ENCODE measurements at regions not wholly inside any gene's neighbourhood (a gene's known extent, or its start where the extent isn't known, plus 50 kb on each side); places are given as distances from the start of the nearest gene placed in this dataset.

GRCh38 chr9:89929315-89929672 lies 324.5 kb downstream of the GADD45G start:
- DNase-seq = no peak
- no peak for ATAC-seq
- Histone ChIP-seq H3K4me3 (no peak overlapping the region), H3K36me3 (ENCODE audit: low read depth) (no peaks in the 10 kb centered on the region), H3K9me3 (no peaks in the 10 kb centered on the region), H3K4me1 (ENCODE audit: low read depth) (no peaks in the 10 kb centered on the region)
- TF ChIP-seq CTCF (IDR thresholded peaks at IDR 0.05) = no peak
- intact Hi-C loops (cut with DNase I, micrococcal nuclease) = no loop called here

- Histone ChIP-seq H3K4me1 (ENCODE audit: low read depth) (no peaks in the 10 kb centered on the region), H3K4me3 (no peak overlapping the region)
- intact Hi-C loops (cut with DNase I, micrococcal nuclease) = no loop called here
Measured at GRCh38 chr9:89929673-89930480, 325.1 kb downstream of the GADD45G start.

GRCh38 chr9:89933578-89933977 lies 328.8 kb downstream of the GADD45G start:
- DNase-seq = no peak
- no peak overlapping the region for H3K4me3 ChIP-seq
- no peaks in the 10 kb centered on the region for H3K36me3 ChIP-seq (ENCODE audit: low read depth)
- TF ChIP-seq CTCF (IDR thresholded peaks at IDR 0.05) = no peak
- no peaks in the 10 kb centered on the region for H3K9me3 ChIP-seq
- ATAC-seq = no peak
- intact Hi-C loops (cut with DNase I, micrococcal nuclease) = no loop called here
- no peaks in the 10 kb centered on the region for H3K4me1 ChIP-seq (ENCODE audit: low read depth)

More at GRCh38 chr9:89929673-89930480, 325.1 kb downstream of the GADD45G start:
- ATAC-seq (peak; percentile 44), DNase-seq (no peak)
- no peaks in the 10 kb centered on the region for H3K9me3 ChIP-seq
- TF ChIP-seq CTCF (IDR thresholded peaks at IDR 0.05) = no peak
- H3K36me3 ChIP-seq (ENCODE audit: low read depth) = no peaks in the 10 kb centered on the region

DNA sequence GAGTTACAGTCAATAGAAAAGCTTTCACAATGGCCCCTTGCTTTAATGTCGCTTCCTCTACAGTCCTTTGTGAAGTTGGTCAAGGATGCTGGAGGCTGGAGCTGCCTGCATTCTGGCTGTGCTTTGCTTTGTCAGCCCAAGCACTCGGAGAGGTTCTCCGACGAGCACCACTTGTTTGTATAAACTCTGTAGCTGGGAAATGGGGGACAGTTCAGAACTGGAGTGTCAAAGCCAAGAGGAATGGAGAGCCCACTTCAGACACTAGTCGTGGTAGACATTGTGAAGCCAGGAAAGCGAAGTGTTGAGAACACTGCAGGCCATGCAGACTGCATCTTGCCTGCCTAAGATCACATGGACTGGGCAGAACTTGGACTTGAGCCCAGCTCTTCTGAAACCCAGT lies 330.3 kb downstream of the GADD45G start:
- intact Hi-C loops (cut with DNase I, micrococcal nuclease) = no loop called here
- no peak for ATAC-seq
- TF ChIP-seq CTCF (IDR thresholded peaks at IDR 0.05) = no peak

DNA sequence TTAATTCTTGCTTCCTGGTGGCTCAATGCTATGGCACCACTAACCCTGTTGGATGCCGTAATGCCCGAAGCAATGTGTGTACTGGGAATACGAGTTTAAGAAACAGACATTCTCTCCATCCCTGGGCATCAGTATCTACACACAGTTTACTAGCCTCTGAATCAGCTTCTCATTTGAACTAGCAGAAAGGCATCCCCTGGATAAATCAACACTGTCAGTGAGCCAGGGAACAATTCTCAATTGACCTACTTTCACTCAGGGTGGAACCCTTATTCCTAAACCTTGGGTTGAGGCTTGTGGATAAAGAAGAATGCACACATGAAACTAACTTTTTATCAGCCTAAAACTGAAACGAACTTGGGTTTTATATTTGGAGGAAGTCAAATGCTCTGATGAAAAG lies 331.0 kb downstream of the GADD45G start:
- intact Hi-C loops (cut with DNase I, micrococcal nuclease) = no loop called here
- ATAC-seq (no peak), DNase-seq (no peak)
- TF ChIP-seq CTCF (IDR thresholded peaks at IDR 0.05) = no peak
- Histone ChIP-seq H3K4me1 (ENCODE audit: low read depth) (no peaks in the 10 kb centered on the region), H3K9me3 (no peaks in the 10 kb centered on the region), H3K36me3 (ENCODE audit: low read depth) (no peaks in the 10 kb centered on the region), H3K4me3 (no peak overlapping the region)

More for the DNA sequence above, 330.3 kb downstream of the GADD45G start:
- no peak for DNase-seq
- H3K36me3 ChIP-seq (ENCODE audit: low read depth) = no peaks in the 10 kb centered on the region
- H3K4me3 ChIP-seq = no peak overlapping the region
- no peaks in the 10 kb centered on the region for H3K9me3 ChIP-seq
- no peaks in the 10 kb centered on the region for H3K4me1 ChIP-seq (ENCODE audit: low read depth)
